Calu3 (cell line): ENCODE measurements at regions not wholly inside any gene's neighbourhood (a gene's known extent, or its start where the extent isn't known, plus 50 kb on each side); places are given as distances from the start of the nearest gene placed in this dataset.

Experiments
- BruUV-seq: library from RNA; stranded (reverse); fragments of 400-500 nt; replicated peaks from 2 replicates; lab custom pipeline; 2021; lab: Mats Ljungman, UMichigan
- CTCF ChIA-PET: fragments of 300-600 bp; sonication (Branson Sonifier 250); formaldehyde crosslinking; loops from one replicate; lab custom pipeline; 2022; ENCODE audit warnings: antibody characterized with exemption; lab: Charles Lee
- DNase-seq: peaks from one replicate; pipeline ENCODE4 v3.0.0; 2022
- H3K27ac Mint-ChIP-seq: one replicate; pipeline ENCODE4 v1.8.0; 2022; ENCODE audit warnings: mixed read lengths; ENCODE audit not compliant: unreplicated experiment
- H3K27me3 Mint-ChIP-seq: one replicate; pipeline ENCODE4 v1.8.0; 2022; ENCODE audit warnings: mixed read lengths; ENCODE audit not compliant: unreplicated experiment
- H3K36me3 Mint-ChIP-seq: one replicate; pipeline ENCODE4 v1.8.0; 2022; ENCODE audit warnings: mild to moderate bottlenecking, moderate library complexity, mixed read lengths; ENCODE audit not compliant: insufficient read depth, unreplicated experiment
- H3K4me1 Mint-ChIP-seq: one replicate; pipeline ENCODE4 v1.8.0; 2022; ENCODE audit warnings: mild to moderate bottlenecking, low read depth, mixed read lengths; ENCODE audit not compliant: unreplicated experiment
- H3K4me3 Mint-ChIP-seq: one replicate; pipeline ENCODE4 v1.8.0; 2022; ENCODE audit warnings: mild to moderate bottlenecking, low read depth, moderate library complexity, mixed read lengths; ENCODE audit not compliant: unreplicated experiment
- H3K9me3 Mint-ChIP-seq: one replicate; pipeline ENCODE4 v1.8.0; 2022; ENCODE audit warnings: low read depth, mixed read lengths; ENCODE audit not compliant: unreplicated experiment
- CTCF ChIP-seq: fragments of 200-600 bp; IDR thresholded peaks from one replicate; pipeline ENCODE4 v1.8.0; 2022; ENCODE audit warnings: antibody characterized with exemption; ENCODE audit not compliant: unreplicated experiment
- intact Hi-C: fragments of 100-400 bp; cut with micrococcal nuclease; formaldehyde crosslinking; loops from one replicate; pipeline ENCODE4 v1.10.0; 2022; ENCODE audit not compliant: unreplicated experiment

GRCh38 chr7:22610263-22610662, 110.3 kb upstream of the STEAP1B start:
- H3K27ac Mint-ChIP-seq = no peak overlapping the region

GRCh38 chr7:22607180-22607579, 107.2 kb upstream of the STEAP1B start:
- Mint-ChIP-seq H3K9me3 (peaks cover 11% of the 10 kb centered on the region), H3K27me3 (no peaks in the 10 kb centered on the region), H3K27ac (no peak overlapping the region), H3K4me1 (peaks cover 12% of the 10 kb centered on the region), H3K36me3 (no peaks in the 10 kb centered on the region), H3K4me3 (no peak overlapping the region)
- DNase-seq = no peak
- CTCF ChIA-PET = no interaction called here
- no peak for TF ChIP-seq CTCF
- intact Hi-C loops = no loop called here
- BruUV-seq = no TSS peak

More at GRCh38 chr7:22610263-22610662, 110.3 kb upstream of the STEAP1B start:
- BruUV-seq = no TSS peak
- H3K4me1 Mint-ChIP-seq = no peaks in the 10 kb centered on the region
- no peak for DNase-seq
- no peaks in the 10 kb centered on the region for H3K27me3 Mint-ChIP-seq
- no peak overlapping the region for H3K4me3 Mint-ChIP-seq
- intact Hi-C loops = no loop called here
- CTCF ChIA-PET = no interaction called here
- no peaks in the 10 kb centered on the region for H3K36me3 Mint-ChIP-seq
- H3K9me3 Mint-ChIP-seq = peaks cover 12% of the 10 kb centered on the region
- no peak for TF ChIP-seq CTCF

GRCh38 chr7:22604246-22604645, 104.3 kb upstream of the STEAP1B start:
- H3K27ac Mint-ChIP-seq = no peak overlapping the region
- peaks cover 6% of the 10 kb centered on the region for H3K9me3 Mint-ChIP-seq
- CTCF ChIA-PET = interaction anchor here (1.2 kb wide), 1 partner anchor 123 kb away, joined by 6 read pairs; the partner anchor contains the start of gene IL6
- no peak for DNase-seq
- no peak overlapping the region for H3K4me3 Mint-ChIP-seq
- TF ChIP-seq CTCF = no peak
- intact Hi-C loops = no loop called here
- no peaks in the 10 kb centered on the region for H3K36me3 Mint-ChIP-seq
- H3K27me3 Mint-ChIP-seq = no peaks in the 10 kb centered on the region
- H3K4me1 Mint-ChIP-seq = peaks cover 12% of the 10 kb centered on the region
- BruUV-seq = no TSS peak

- Mint-ChIP-seq H3K4me3 (no peak overlapping the region), H3K4me1 (peaks cover 12% of the 10 kb centered on the region), H3K36me3 (no peaks in the 10 kb centered on the region), H3K27ac (no peak overlapping the region), H3K9me3 (peaks cover 6% of the 10 kb centered on the region), H3K27me3 (no peaks in the 10 kb centered on the region)
- TF ChIP-seq CTCF = no peak
- BruUV-seq = no TSS peak
- intact Hi-C loops = no loop called here
- DNase-seq = no peak
- CTCF ChIA-PET = interaction anchor here (0.6 kb wide), 1 partner anchor 74 kb away, joined by 5 read pairs; no protein-coding TSS in a partner anchor
These were observed 102.0 kb upstream of the STEAP1B start for GRCh38 chr7:22601812-22602565.
